DND-41 (cell line): ENCODE measurements at regions not wholly inside any gene's neighbourhood (a gene's known extent, or its start where the extent isn't known, plus 50 kb on each side); places are given as distances from the start of the nearest gene placed in this dataset.

Source experiments
- EZH2 ChIP-seq: IDR thresholded peaks from 3 replicates; pipeline ENCODE4 v1.6.1; 2012; ENCODE audit warnings: borderline replicate concordance, low read depth, mild to moderate bottlenecking, moderate library complexity, low read length, inconsistent platforms; ENCODE audit not compliant: severe bottlenecking
- TF ChIP-seq, protein P1 (sequence below): IDR thresholded peaks from 2 replicates; pipeline ENCODE4 v1.5.1; 2012; ENCODE audit warnings: borderline replicate concordance, low read length, moderate library complexity, mild to moderate bottlenecking; ENCODE audit not compliant: poor library complexity, severe bottlenecking; ENCODE audit errors: extremely low read depth

DNA sequence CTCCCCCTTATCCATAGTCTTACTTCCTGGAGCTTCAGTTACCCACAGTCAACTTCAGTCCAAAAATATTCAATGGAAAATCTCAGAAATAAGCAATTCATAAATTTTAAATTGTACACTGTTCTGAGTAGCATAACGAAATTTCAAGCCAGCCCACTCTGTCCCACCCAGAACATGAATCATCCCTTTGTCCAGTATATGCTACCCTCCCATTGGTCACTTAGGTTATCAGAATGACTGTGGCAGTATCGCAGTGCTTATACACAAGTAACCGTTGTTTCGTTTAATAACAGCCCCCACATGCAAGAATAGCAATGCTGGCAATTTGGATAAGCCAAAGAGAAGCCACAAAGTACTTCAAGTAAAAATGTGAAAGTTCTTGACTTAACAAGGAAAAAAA is 325.3 kb upstream of the ADAMTS9 start:
- TF ChIP-seq, protein P1, sequence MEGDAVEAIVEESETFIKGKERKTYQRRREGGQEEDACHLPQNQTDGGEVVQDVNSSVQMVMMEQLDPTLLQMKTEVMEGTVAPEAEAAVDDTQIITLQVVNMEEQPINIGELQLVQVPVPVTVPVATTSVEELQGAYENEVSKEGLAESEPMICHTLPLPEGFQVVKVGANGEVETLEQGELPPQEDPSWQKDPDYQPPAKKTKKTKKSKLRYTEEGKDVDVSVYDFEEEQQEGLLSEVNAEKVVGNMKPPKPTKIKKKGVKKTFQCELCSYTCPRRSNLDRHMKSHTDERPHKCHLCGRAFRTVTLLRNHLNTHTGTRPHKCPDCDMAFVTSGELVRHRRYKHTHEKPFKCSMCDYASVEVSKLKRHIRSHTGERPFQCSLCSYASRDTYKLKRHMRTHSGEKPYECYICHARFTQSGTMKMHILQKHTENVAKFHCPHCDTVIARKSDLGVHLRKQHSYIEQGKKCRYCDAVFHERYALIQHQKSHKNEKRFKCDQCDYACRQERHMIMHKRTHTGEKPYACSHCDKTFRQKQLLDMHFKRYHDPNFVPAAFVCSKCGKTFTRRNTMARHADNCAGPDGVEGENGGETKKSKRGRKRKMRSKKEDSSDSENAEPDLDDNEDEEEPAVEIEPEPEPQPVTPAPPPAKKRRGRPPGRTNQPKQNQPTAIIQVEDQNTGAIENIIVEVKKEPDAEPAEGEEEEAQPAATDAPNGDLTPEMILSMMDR: no peak
- no peak for TF ChIP-seq EZH2
